OCI-LY7 (cell line): ENCODE measurements at regions not wholly inside any gene's neighbourhood (a gene's known extent, or its start where the extent isn't known, plus 50 kb on each side); places are given as distances from the start of the nearest gene placed in this dataset.
A peak's percentile ranks its signal among the peaks of the same experiment; 100 is the strongest.

Source experiments
- BruUV-seq: library from RNA; stranded (reverse); fragments of 400-500 nt; replicated peaks from 2 replicates; lab custom pipeline; 2021; lab: Mats Ljungman, UMichigan
- CTCF ChIA-PET: fragments of 300-600 bp; sonication (Branson Sonifier 250); formaldehyde crosslinking; loops from one replicate; lab custom pipeline; 2022; ENCODE audit warnings: antibody characterized with exemption; ENCODE audit not compliant: unreplicated experiment; lab: Charles Lee
- POLR2A ChIA-PET: fragments of 300-600 bp; sonication (Branson Sonifier 250); formaldehyde crosslinking; loops from one replicate; lab custom pipeline; 2022; ENCODE audit warnings: antibody characterized with exemption; lab: Charles Lee
- DNase-seq: peaks from one replicate; pipeline ENCODE4 v3.0.0-alpha.2; 2015; ENCODE audit warnings: low spot score
- H2AFZ ChIP-seq: fragments of 200-600 bp; sonication (generic), shearing (Covaris generic); 2 replicates; pipeline ENCODE4 v1.6.1; 2014; ENCODE audit warnings: mild to moderate bottlenecking, antibody characterized with exemption, low read length, moderate library complexity
- H3K27ac ChIP-seq: fragments of 200-600 bp; sonication (generic); 2 replicates; pipeline ENCODE4 v1.5.1; 2014; ENCODE audit warnings: mixed run types, low read depth, mild to moderate bottlenecking, moderate library complexity, low read length, inconsistent platforms; ENCODE audit not compliant: poor library complexity, severe bottlenecking
- H3K36me3 ChIP-seq: fragments of 200-600 bp; sonication (generic); 2 replicates; pipeline ENCODE4 v1.6.1; 2014; ENCODE audit warnings: mild to moderate bottlenecking, antibody characterized with exemption, low read length, moderate library complexity, mixed read lengths; ENCODE audit not compliant: insufficient read depth
- H3K4me1 ChIP-seq: fragments of 200-600 bp; sonication (generic); 2 replicates; pipeline ENCODE4 v1.5.1; 2014; ENCODE audit warnings: mild to moderate bottlenecking, low read length; ENCODE audit not compliant: insufficient read depth, poor library complexity, severe bottlenecking
- H3K4me2 ChIP-seq: fragments of 200-600 bp; sonication (generic); 2 replicates; pipeline ENCODE4 v1.6.1; 2014; ENCODE audit warnings: mild to moderate bottlenecking, low read length
- H3K4me3 ChIP-seq: fragments of 200-600 bp; sonication (generic); 2 replicates; pipeline ENCODE4 v1.5.1; 2014; ENCODE audit warnings: mild to moderate bottlenecking, low read depth, low read length; ENCODE audit not compliant: poor library complexity, severe bottlenecking
- H3K79me2 ChIP-seq: fragments of 200-600 bp; sonication (generic); 2 replicates; pipeline ENCODE4 v1.6.1; 2016; ENCODE audit warnings: low read depth, mild to moderate bottlenecking, low read length, moderate library complexity, mixed read lengths; ENCODE audit not compliant: insufficient read depth
- H3K9me2 ChIP-seq: fragments of 200-600 bp; sonication (generic); 2 replicates; pipeline ENCODE4 v1.6.1; 2016; ENCODE audit warnings: mild to moderate bottlenecking, low read length, mixed read lengths; ENCODE audit not compliant: insufficient read depth
- H3K9me3 ChIP-seq: fragments of 200-600 bp; sonication (generic); 2 replicates; pipeline ENCODE4 v1.6.1; 2014; ENCODE audit warnings: mild to moderate bottlenecking, mixed run types, low read length, mixed read lengths
- H4K20me1 ChIP-seq: fragments of 200-600 bp; sonication (generic); 2 replicates; pipeline ENCODE4 v1.6.1; 2014; ENCODE audit warnings: mild to moderate bottlenecking, antibody characterized with exemption, low read length, moderate library complexity, mixed read lengths; ENCODE audit not compliant: insufficient read depth
- CTCF ChIP-seq: fragments of 200-600 bp; sonication (generic); conservative IDR thresholded peaks from 2 replicates; pipeline ENCODE4 v1.5.1; 2014; ENCODE audit warnings: mild to moderate bottlenecking, antibody characterized with exemption, low read length, moderate library complexity, mixed read lengths
- EZH2phosphoT487 ChIP-seq: fragments of 200-600 bp; sonication (generic); IDR thresholded peaks from 2 replicates; pipeline ENCODE4 v1.6.1; 2018; ENCODE audit warnings: low read depth, borderline replicate concordance, mild to moderate bottlenecking, mixed run types, antibody characterized with exemption, low read length, moderate library complexity, mixed read lengths
- intact Hi-C: fragments of 100-400 bp; cut with micrococcal nuclease; formaldehyde crosslinking; loops from one replicate; pipeline ENCODE4 v1.10.0; 2022; ENCODE audit not compliant: unreplicated experiment

DNA sequence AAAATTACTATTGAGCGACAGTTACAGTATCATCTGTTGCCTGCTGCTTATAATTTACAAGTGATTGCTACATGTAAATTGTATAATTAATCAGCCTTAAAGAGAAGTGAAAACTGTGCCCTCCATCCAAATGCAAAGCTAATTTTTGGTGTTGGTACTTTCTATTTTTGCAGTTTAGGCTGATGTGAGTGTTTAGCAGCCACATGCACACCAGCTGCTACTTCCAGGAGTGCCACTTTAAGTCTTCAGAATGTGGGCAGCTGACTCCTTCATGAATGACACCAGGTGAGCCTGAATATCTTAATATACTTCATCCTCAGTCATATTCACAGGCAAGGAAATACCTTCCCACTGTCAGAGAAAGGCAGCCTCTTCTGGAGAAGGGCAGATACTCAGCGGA is 149.8 kb upstream of the RASGEF1B start:
- no peaks in the 10 kb centered on the region for H3K79me2 ChIP-seq
- H3K36me3 ChIP-seq: no peaks in the 10 kb centered on the region; the same call in 1 of the 2 replicates
- no TSS peak for BruUV-seq
- H3K9me3 ChIP-seq: peaks cover 11% of the 10 kb centered on the region; the same call in 1 of the 2 replicates
- CTCF ChIA-PET: no interaction called here
- POLR2A ChIA-PET: interaction anchor here (0.6 to 3.9 kb wide), 16 partner anchors 9 to 640 kb away, joined by 3 to 21 read pairs (median 5); partner anchors contain the start of gene RASGEF1B
- intact Hi-C loops: no loop called here
- H3K9me2 ChIP-seq: no peaks in the 10 kb centered on the region
- peak overlapping the region; percentile 46 for H3K4me2 ChIP-seq
- H3K4me3 ChIP-seq: peak overlapping the region; percentile 1
- H3K27ac ChIP-seq: peak overlapping the region; percentile 49
- peak; percentile 73 for DNase-seq
- peak overlapping the region; percentile 29; the same call in 1 of the 2 replicates for H2AFZ ChIP-seq
- H4K20me1 ChIP-seq: no peaks in the 10 kb centered on the region
- TF ChIP-seq EZH2phosphoT487 (no peak), CTCF (no peak)
- peaks cover 58% of the 10 kb centered on the region for H3K4me1 ChIP-seq

GRCh38 chr4:81620442-81620841 is 148.7 kb upstream of the RASGEF1B start:
- no peak for DNase-seq
- ChIA-PET POLR2A (interaction anchor here (0.6 to 3.9 kb wide), 11 partner anchors 8 to 985 kb away, joined by 3 to 17 read pairs (median 3); partner anchors contain the start of gene RASGEF1B), CTCF (no interaction called here)
- no peaks in the 10 kb centered on the region for H3K79me2 ChIP-seq
- BruUV-seq: no TSS peak
- TF ChIP-seq CTCF (no peak), EZH2phosphoT487 (no peak)
- peaks cover 51% of the 10 kb centered on the region for H3K4me1 ChIP-seq
- no peaks in the 10 kb centered on the region; the same call in 1 of the 2 replicates for H3K36me3 ChIP-seq
- H3K4me3 ChIP-seq: no peak overlapping the region
- H3K9me2 ChIP-seq: no peaks in the 10 kb centered on the region
- no peak overlapping the region for H3K4me2 ChIP-seq
- peaks cover 11% of the 10 kb centered on the region; the same call in 1 of the 2 replicates for H3K9me3 ChIP-seq
- H2AFZ ChIP-seq: no peak overlapping the region; the same call in 1 of the 2 replicates
- H4K20me1 ChIP-seq: no peaks in the 10 kb centered on the region
- intact Hi-C loops: no loop called here
- H3K27ac ChIP-seq: no peak overlapping the region

- ChIA-PET POLR2A (interaction anchor here (0.6 to 1.0 kb wide), 3 partner anchors 41 to 232 kb away, joined by 3 read pairs; no protein-coding TSS in a partner anchor), CTCF (no interaction called here)
- Histone ChIP-seq H3K4me1 (peaks cover 23% of the 10 kb centered on the region), H2AFZ (no peak overlapping the region), H3K36me3 (no peaks in the 10 kb centered on the region; the same call in 1 of the 2 replicates), H3K4me3 (no peak overlapping the region), H3K4me2 (no peak overlapping the region), H4K20me1 (no peaks in the 10 kb centered on the region), H3K9me3 (peaks cover 11% of the 10 kb centered on the region; the same call in 1 of the 2 replicates), H3K9me2 (no peaks in the 10 kb centered on the region), H3K79me2 (no peaks in the 10 kb centered on the region), H3K27ac (no peak overlapping the region)
- TF ChIP-seq CTCF: no peak
- no peak for TF ChIP-seq EZH2phosphoT487
- BruUV-seq: no TSS peak
- intact Hi-C loops: no loop called here
- DNase-seq: no peak
Measured at GRCh38 chr4:81617545-81617944, 145.8 kb upstream of the RASGEF1B start.
